ENCODE measurements at regions not wholly inside any gene's neighbourhood (a gene's known extent, or its start where the extent isn't known, plus 50 kb on each side); places are given as distances from the start of the nearest gene placed in this dataset.

GRCh38 chr3:103785537-103785936 is 1350.7 kb downstream of the ZPLD1 start:
- Histone ChIP-seq H3K9ac (ENCODE audit: control insufficient read depth, extremely low read depth, insufficient read depth, low read length) (no peak overlapping the region), H3K27me3 (ENCODE audit: control insufficient read depth, extremely low read depth, insufficient read depth, low read length) (no peaks in the 10 kb centered on the region), H3K36me3 (ENCODE audit: control insufficient read depth in 2 of 2, extremely low read depth in 1 of 2, insufficient read depth in 2 of 2, low read length in 2 of 2) (no peaks in the 10 kb centered on the region), H3K4me1 (ENCODE audit: control insufficient read depth, extremely low read depth, insufficient read depth, low read length) (no peaks in the 10 kb centered on the region), H4K20me1 (ENCODE audit: control insufficient read depth, extremely low read depth, insufficient read depth, low read length) (no peaks in the 10 kb centered on the region), H3K4me2 (ENCODE audit: control insufficient read depth, extremely low read depth, insufficient read depth, low read depth, low read length) (no peak overlapping the region), H3K9me3 (ENCODE audit: control insufficient read depth, low read depth, low read length) (no peaks in the 10 kb centered on the region), H3K9me1 (ENCODE audit: control insufficient read depth, extremely low read depth, insufficient read depth, low read length) (no peaks in the 10 kb centered on the region), H3K79me2 (ENCODE audit: control insufficient read depth, insufficient read depth, low read length) (no peaks in the 10 kb centered on the region), H2AFZ (ENCODE audit: control insufficient read depth, low read length) (no peak overlapping the region), H3K27ac (ENCODE audit: control insufficient read depth, insufficient read depth, low read length) (no peak overlapping the region), H3K4me3 (ENCODE audit: control insufficient read depth in 2 of 3, extremely low read depth in 1 of 3, insufficient read depth in 2 of 3, low read depth in 1 of 3, low read length in 3 of 3) (no peak overlapping the region)
- DNase-seq (ENCODE audit: low read depth, low spot score) = no peak
- FAIRE-seq = no peak
- dilution Hi-C loops (cut with MboI; ENCODE audit: extremely low pct_ligation_motif_present, low sequenced_read_pairs) = no loop called here
- TF ChIP-seq EZH2 (IDR thresholded peaks at IDR 0.05; ENCODE audit: low read length) (no peak), CTCF (optimal IDR thresholded peaks at IDR 0.05 in 1 of 3, IDR thresholded peaks at IDR 0.05 in 1 of 3, conservative IDR thresholded peaks at IDR 0.05 in 1 of 3; ENCODE audit: extremely low read depth in 1 of 3, insufficient read depth in 2 of 3, low read length in 3 of 3) (no peak)

- H3K4me1 ChIP-seq (ENCODE audit: control insufficient read depth, extremely low read depth, insufficient read depth, low read length) = no peaks in the 10 kb centered on the region
- no peaks in the 10 kb centered on the region for H4K20me1 ChIP-seq (ENCODE audit: control insufficient read depth, extremely low read depth, insufficient read depth, low read length)
- no peaks in the 10 kb centered on the region for H3K9me3 ChIP-seq (ENCODE audit: control insufficient read depth, low read depth, low read length)
- no peak for TF ChIP-seq CTCF (optimal IDR thresholded peaks at IDR 0.05 in 1 of 3, IDR thresholded peaks at IDR 0.05 in 1 of 3, conservative IDR thresholded peaks at IDR 0.05 in 1 of 3; ENCODE audit: extremely low read depth in 1 of 3, insufficient read depth in 2 of 3, low read length in 3 of 3)
- no peak for TF ChIP-seq EZH2 (IDR thresholded peaks at IDR 0.05; ENCODE audit: low read length)
- no peak for DNase-seq (ENCODE audit: low read depth, low spot score)
- no peak overlapping the region for H3K9ac ChIP-seq (ENCODE audit: control insufficient read depth, extremely low read depth, insufficient read depth, low read length)
- no peaks in the 10 kb centered on the region for H3K9me1 ChIP-seq (ENCODE audit: control insufficient read depth, extremely low read depth, insufficient read depth, low read length)
- no peaks in the 10 kb centered on the region for H3K36me3 ChIP-seq (ENCODE audit: control insufficient read depth in 2 of 2, extremely low read depth in 1 of 2, insufficient read depth in 2 of 2, low read length in 2 of 2)
- dilution Hi-C loops (cut with MboI; ENCODE audit: extremely low pct_ligation_motif_present, low sequenced_read_pairs) = no loop called here
- H3K4me3 ChIP-seq (ENCODE audit: control insufficient read depth in 2 of 3, extremely low read depth in 1 of 3, insufficient read depth in 2 of 3, low read depth in 1 of 3, low read length in 3 of 3) = no peak overlapping the region
- no peak overlapping the region for H3K27ac ChIP-seq (ENCODE audit: control insufficient read depth, insufficient read depth, low read length)
- no peak overlapping the region for H3K4me2 ChIP-seq (ENCODE audit: control insufficient read depth, extremely low read depth, insufficient read depth, low read depth, low read length)
- no peaks in the 10 kb centered on the region for H3K79me2 ChIP-seq (ENCODE audit: control insufficient read depth, insufficient read depth, low read length)
- no peak overlapping the region for H2AFZ ChIP-seq (ENCODE audit: control insufficient read depth, low read length)
- no peak for FAIRE-seq
- H3K27me3 ChIP-seq (ENCODE audit: control insufficient read depth, extremely low read depth, insufficient read depth, low read length) = no peaks in the 10 kb centered on the region
Observed at GRCh38 chr3:103786296-103786695, 1351.5 kb downstream of the ZPLD1 start.
